Panc1 (cell line): ENCODE measurements at regions not wholly inside any gene's neighbourhood (a gene's known extent, or its start where the extent isn't known, plus 50 kb on each side); places are given as distances from the start of the nearest gene placed in this dataset.

Experiments used
- POLR2AphosphoS5 ChIP-seq: IDR thresholded peaks from 2 replicates; pipeline ENCODE4 v1.6.1; 2012; ENCODE audit warnings: mild to moderate bottlenecking, low read depth, low read length, moderate library complexity
- SIN3A ChIP-seq: IDR thresholded peaks from 2 replicates; pipeline ENCODE4 v1.6.1; 2012; ENCODE audit warnings: low read depth, mild to moderate bottlenecking, low read length, moderate library complexity, borderline replicate concordance; ENCODE audit not compliant: insufficient read depth
- TF ChIP-seq, protein P1 (sequence below): fragments of 450-650 bp; IDR thresholded peaks from 2 replicates; pipeline ENCODE4 v1.5.1; 2017; ENCODE audit warnings: mild to moderate bottlenecking

- TF ChIP-seq, protein P1, sequence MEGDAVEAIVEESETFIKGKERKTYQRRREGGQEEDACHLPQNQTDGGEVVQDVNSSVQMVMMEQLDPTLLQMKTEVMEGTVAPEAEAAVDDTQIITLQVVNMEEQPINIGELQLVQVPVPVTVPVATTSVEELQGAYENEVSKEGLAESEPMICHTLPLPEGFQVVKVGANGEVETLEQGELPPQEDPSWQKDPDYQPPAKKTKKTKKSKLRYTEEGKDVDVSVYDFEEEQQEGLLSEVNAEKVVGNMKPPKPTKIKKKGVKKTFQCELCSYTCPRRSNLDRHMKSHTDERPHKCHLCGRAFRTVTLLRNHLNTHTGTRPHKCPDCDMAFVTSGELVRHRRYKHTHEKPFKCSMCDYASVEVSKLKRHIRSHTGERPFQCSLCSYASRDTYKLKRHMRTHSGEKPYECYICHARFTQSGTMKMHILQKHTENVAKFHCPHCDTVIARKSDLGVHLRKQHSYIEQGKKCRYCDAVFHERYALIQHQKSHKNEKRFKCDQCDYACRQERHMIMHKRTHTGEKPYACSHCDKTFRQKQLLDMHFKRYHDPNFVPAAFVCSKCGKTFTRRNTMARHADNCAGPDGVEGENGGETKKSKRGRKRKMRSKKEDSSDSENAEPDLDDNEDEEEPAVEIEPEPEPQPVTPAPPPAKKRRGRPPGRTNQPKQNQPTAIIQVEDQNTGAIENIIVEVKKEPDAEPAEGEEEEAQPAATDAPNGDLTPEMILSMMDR: no peak
- TF ChIP-seq POLR2AphosphoS5 (no peak), SIN3A (no peak)
Observed at GRCh38 chr1:87194856-87195255, 133.8 kb upstream of the LMO4 start.
